SK-N-SH treated with all-trans-retinoic acid at 6 μM for 48 hours (cell line): ENCODE measurements at regions not wholly inside any gene's neighbourhood (a gene's known extent, or its start where the extent isn't known, plus 50 kb on each side); places are given as distances from the start of the nearest gene placed in this dataset.

ENCODE experiments used
- ATAC-seq: fragments of 200-7000 bp; cut with Tn5 transposase; 3 replicates; pipeline ENCODE4 v1.9.1; 2020; ENCODE audit warnings: mild to moderate bottlenecking, moderate library complexity
- ARNTL ChIP-seq: fragments of 450-650 bp; formaldehyde crosslinking; IDR thresholded peaks from 2 replicates; pipeline ENCODE4 v1.5.0; 2020; ENCODE audit warnings: low read depth, mild to moderate bottlenecking, moderate library complexity, borderline replicate concordance
- BACH2 ChIP-seq: fragments of 250-450 bp; sonication (Bioruptor Pico); IDR thresholded peaks from 2 replicates; pipeline ENCODE4 v1.9.0; 2021; ENCODE audit warnings: mild to moderate bottlenecking, borderline replicate concordance
- CREB5 ChIP-seq: fragments of 250-450 bp; sonication (Bioruptor Pico); IDR thresholded peaks from 2 replicates; pipeline ENCODE4 v1.5.1; 2020; ENCODE audit warnings: low read depth, mild to moderate bottlenecking, moderate library complexity
- CSDC2 ChIP-seq: fragments of 250-450 bp; sonication (Bioruptor Pico); IDR thresholded peaks from 2 replicates; pipeline ENCODE4 v1.5.0; 2020; ENCODE audit warnings: mild to moderate bottlenecking, moderate library complexity
- ESRRG ChIP-seq: fragments of 250-450 bp; sonication (Bioruptor Pico); IDR thresholded peaks from 2 replicates; pipeline ENCODE4 v1.6.1; 2021; ENCODE audit warnings: mild to moderate bottlenecking
- GLIS3 ChIP-seq: fragments of 250-450 bp; sonication (Bioruptor Pico); IDR thresholded peaks from 2 replicates; pipeline ENCODE4 v1.5.0; 2020; ENCODE audit warnings: mild to moderate bottlenecking, moderate library complexity
- ISL1 ChIP-seq: fragments of 250-450 bp; sonication (Bioruptor Pico); IDR thresholded peaks from 2 replicates; pipeline ENCODE4 v2.1.2; 2022; ENCODE audit warnings: mild to moderate bottlenecking, moderate library complexity
- OSR1 ChIP-seq: fragments of 250-450 bp; sonication (Bioruptor Pico); IDR thresholded peaks from 2 replicates; pipeline ENCODE4 v1.8.0; 2022; ENCODE audit warnings: moderate library complexity, mild to moderate bottlenecking, inconsistent platforms
- PATZ1 ChIP-seq: fragments of 250-450 bp; sonication (Bioruptor Pico); IDR thresholded peaks from 2 replicates; pipeline ENCODE4 v1.8.0; 2020; ENCODE audit warnings: mild to moderate bottlenecking, moderate library complexity, borderline replicate concordance
- POU6F1 ChIP-seq: fragments of 250-450 bp; sonication (Bioruptor Pico); IDR thresholded peaks from 2 replicates; pipeline ENCODE4 v1.8.0; 2021; ENCODE audit warnings: low read depth, mild to moderate bottlenecking, moderate library complexity, borderline replicate concordance
- RARB ChIP-seq: fragments of 250-450 bp; sonication (Bioruptor Pico); IDR thresholded peaks from 2 replicates; pipeline ENCODE4 v1.8.0; 2021; ENCODE audit warnings: mild to moderate bottlenecking, moderate library complexity
- TCF4 ChIP-seq: fragments of 250-450 bp; sonication (Bioruptor Pico); IDR thresholded peaks from 2 replicates; pipeline ENCODE4 v1.8.0; 2021; ENCODE audit warnings: mild to moderate bottlenecking, moderate library complexity, borderline replicate concordance
- TOX ChIP-seq: fragments of 250-450 bp; sonication (Bioruptor Pico); IDR thresholded peaks from 2 replicates; pipeline ENCODE4 v1.8.0; 2021; ENCODE audit warnings: mild to moderate bottlenecking, moderate library complexity, borderline replicate concordance
- ZC3H10 ChIP-seq: fragments of 250-450 bp; sonication (Bioruptor Pico); IDR thresholded peaks from 2 replicates; pipeline ENCODE4 v1.5.1; 2021; ENCODE audit warnings: mild to moderate bottlenecking, moderate library complexity
- ZFP3 ChIP-seq: fragments of 250-450 bp; sonication (Bioruptor Pico); IDR thresholded peaks from 2 replicates; pipeline ENCODE4 v1.5.0; 2020; ENCODE audit warnings: mild to moderate bottlenecking, moderate library complexity
- ZFP30 ChIP-seq: fragments of 450-650 bp; formaldehyde crosslinking; IDR thresholded peaks from 2 replicates; pipeline ENCODE4 v1.5.0; 2022; ENCODE audit warnings: mild to moderate bottlenecking, moderate library complexity
- ZNF565 ChIP-seq: fragments of 450-650 bp; formaldehyde crosslinking; conservative IDR thresholded peaks from 2 replicates; pipeline ENCODE4 v1.5.0; 2020; ENCODE audit warnings: low read depth, mild to moderate bottlenecking, moderate library complexity
- ZNF70 ChIP-seq: fragments of 450-650 bp; formaldehyde crosslinking; IDR thresholded peaks from 2 replicates; pipeline ENCODE4 v1.5.0; 2020; ENCODE audit warnings: mild to moderate bottlenecking, moderate library complexity
- ZNF8 ChIP-seq: fragments of 450-650 bp; formaldehyde crosslinking; IDR thresholded peaks from 2 replicates; pipeline ENCODE4 v1.5.0; 2020; ENCODE audit warnings: mild to moderate bottlenecking, moderate library complexity

GRCh38 chr1:218728898-218729565 is 383.9 kb downstream of the TGFB2 start:
- TF ChIP-seq ARNTL (CRISPR knock-in tag) = no peak
- no peak for ATAC-seq

GRCh38 chr1:218735436-218736032 is 390.4 kb downstream of the TGFB2 start:
- no peak for ATAC-seq
- no peak for TF ChIP-seq ZNF70
- no peak for TF ChIP-seq ZNF8 (CRISPR knock-in tag)
- peak; percentile 63; the same call in 1 of the 2 replicates for TF ChIP-seq ISL1 (CRISPR knock-in tag)
- TF ChIP-seq GLIS3 (CRISPR knock-in tag) = no peak
- TF ChIP-seq CSDC2 (CRISPR knock-in tag) = no peak

GRCh38 chr1:218739426-218739825 is 394.3 kb downstream of the TGFB2 start:
- no peak for TF ChIP-seq GLIS3 (CRISPR knock-in tag)
- TF ChIP-seq ISL1 (CRISPR knock-in tag) = no peak
- no peak for TF ChIP-seq ESRRG (CRISPR knock-in tag)
- no peak for TF ChIP-seq POU6F1 (CRISPR knock-in tag)
- TF ChIP-seq CSDC2 (CRISPR knock-in tag) = no peak
- no peak for TF ChIP-seq ARNTL (CRISPR knock-in tag)
- no peak for TF ChIP-seq ZC3H10 (CRISPR knock-in tag)
- no peak for TF ChIP-seq ZFP30 (CRISPR knock-in tag)
- TF ChIP-seq CREB5 (CRISPR knock-in tag) = no peak
- TF ChIP-seq OSR1 (CRISPR knock-in tag) = no peak
- TF ChIP-seq TOX = no peak
- TF ChIP-seq ZNF8 (CRISPR knock-in tag) = no peak
- TF ChIP-seq PATZ1 (CRISPR knock-in tag) = no peak
- TF ChIP-seq ZNF565 (CRISPR knock-in tag) = no peak
- TF ChIP-seq, all 23 proteins: peak for 0
- ATAC-seq = no peak

GRCh38 chr1:218741852-218742251 is 396.7 kb downstream of the TGFB2 start:
- no peak for ATAC-seq
- TF ChIP-seq RARB (CRISPR knock-in tag) (no peak), ZC3H10 (CRISPR knock-in tag) (no peak), ZNF70 (no peak), TCF4 (CRISPR knock-in tag) (no peak), ZFP3 (CRISPR knock-in tag) (no peak), BACH2 (CRISPR knock-in tag) (no peak), TOX (no peak)

GRCh38 chr1:218742467-218743262 is 397.5 kb downstream of the TGFB2 start:
- peak; percentile 27; the same call in 1 of the 3 replicates for ATAC-seq

More at GRCh38 chr1:218742467-218743262, 397.5 kb downstream of the TGFB2 start:
- TF ChIP-seq CREB5 (CRISPR knock-in tag) = no peak
- TF ChIP-seq, all 23 proteins: peak for 0
